Hepatocyte (in vitro differentiated cells): ENCODE measurements at regions not wholly inside any gene's neighbourhood (a gene's known extent, or its start where the extent isn't known, plus 50 kb on each side); places are given as distances from the start of the nearest gene placed in this dataset.
"Not testable (repeated sequence)": the region's sequence is repeated elsewhere in the genome, so short reads cannot be mapped to it uniquely, and the experiment has no call there.

Experiments used
- DNase-seq: peaks from one replicate; pipeline ENCODE4 v3.0.0-alpha.2; 2016; ENCODE audit warnings: low spot score
- H2AFZ ChIP-seq: fragments of 200-600 bp; sonication (generic); 2 replicates; pipeline ENCODE4 v1.6.0; 2016; ENCODE audit warnings: antibody characterized with exemption, mild to moderate bottlenecking
- H3K27ac ChIP-seq: fragments of 200-600 bp; sonication (generic); 2 replicates; pipeline ENCODE4 v1.5.1; 2016; ENCODE audit warnings: mild to moderate bottlenecking
- H3K27me3 ChIP-seq: fragments of 200-600 bp; sonication (generic); 2 replicates; pipeline ENCODE4 v1.6.1; 2016
- H3K36me3 ChIP-seq: fragments of 200-600 bp; sonication (generic); replicated peaks from 2 replicates; pipeline ENCODE4 v1.5.1; 2016; ENCODE audit warnings: low read depth; ENCODE audit not compliant: insufficient read depth
- H3K4me1 ChIP-seq: fragments of 200-600 bp; sonication (generic); 2 replicates; pipeline ENCODE4 v1.5.1; 2016; ENCODE audit warnings: mild to moderate bottlenecking, moderate library complexity; ENCODE audit not compliant: insufficient read depth
- H3K4me2 ChIP-seq: fragments of 200-600 bp; sonication (generic); 2 replicates; pipeline ENCODE4 v1.6.0; 2016
- H3K4me3 ChIP-seq: fragments of 200-600 bp; sonication (generic); 2 replicates; pipeline ENCODE4 v1.5.1; 2016; ENCODE audit warnings: mild to moderate bottlenecking
- H3K79me2 ChIP-seq: fragments of 200-600 bp; sonication (generic); 2 replicates; pipeline ENCODE4 v1.6.0; 2017; ENCODE audit warnings: mild to moderate bottlenecking
- H3K9me2 ChIP-seq: fragments of 200-600 bp; sonication (generic); replicated peaks from 2 replicates; pipeline ENCODE4 v1.6.0; 2017; ENCODE audit warnings: mild to moderate bottlenecking; ENCODE audit not compliant: insufficient read depth
- H3K9me3 ChIP-seq: fragments of 200-600 bp; sonication (generic); 2 replicates; pipeline ENCODE4 v1.5.1; 2016; ENCODE audit warnings: low read depth, mild to moderate bottlenecking
- H4K20me1 ChIP-seq: fragments of 200-600 bp; sonication (generic); 2 replicates; pipeline ENCODE4 v1.6.0; 2016; ENCODE audit warnings: mild to moderate bottlenecking; ENCODE audit not compliant: insufficient read depth, poor library complexity, severe bottlenecking
- CTCF ChIP-seq: fragments of 200-600 bp; sonication (generic); IDR thresholded peaks from 2 replicates; pipeline ENCODE4 v1.5.1; 2016; ENCODE audit warnings: antibody characterized with exemption, mild to moderate bottlenecking; ENCODE audit not compliant: poor library complexity
- EZH2 ChIP-seq: fragments of 200-600 bp; sonication (generic); IDR thresholded peaks from 2 replicates; pipeline ENCODE4 v1.6.1; 2016; ENCODE audit warnings: antibody characterized with exemption, mild to moderate bottlenecking, borderline replicate concordance
- EZH2phosphoT487 ChIP-seq: fragments of 200-600 bp; sonication (generic); IDR thresholded peaks from one replicate; pipeline ENCODE4 v1.6.1; 2018; ENCODE audit warnings: antibody characterized with exemption, mild to moderate bottlenecking, low read depth, moderate library complexity; ENCODE audit not compliant: unreplicated experiment, severe bottlenecking
- WGBS: methylation state at CpG from one replicate; pipeline ENCODE4 v1.1.6; 2016; ENCODE audit warnings: low lambda C conversion rate; ENCODE audit errors: missing lambda C conversion rate; 5-methylcytosine and 5-hydroxymethylcytosine counted together

GRCh38 chr5:17331651-17332050, 114.2 kb downstream of the BASP1 start:
- no peaks in the 10 kb centered on the region for H3K36me3 ChIP-seq
- H3K4me3 ChIP-seq, result no peak overlapping the region
- H3K27ac ChIP-seq, result no peak overlapping the region
- no peaks in the 10 kb centered on the region for H3K27me3 ChIP-seq
- no peaks in the 10 kb centered on the region for H3K9me2 ChIP-seq
- H4K20me1 ChIP-seq, result no peaks in the 10 kb centered on the region
- TF ChIP-seq EZH2phosphoT487 (no peak), EZH2 (no peak), CTCF (no peak)
- no peaks in the 10 kb centered on the region for H3K4me1 ChIP-seq
- no peak overlapping the region for H3K4me2 ChIP-seq
- WGBS, result 96% methylated on average over 4 of the region's 4 CpGs
- no peaks in the 10 kb centered on the region for H3K79me2 ChIP-seq
- DNase-seq, result no peak
- no peak overlapping the region for H2AFZ ChIP-seq
- no peaks in the 10 kb centered on the region for H3K9me3 ChIP-seq

GRCh38 chr5:17333755-17334154, 116.3 kb downstream of the BASP1 start:
- TF ChIP-seq EZH2 (no peak), CTCF (no peak), EZH2phosphoT487 (no peak)
- no peaks in the 10 kb centered on the region for H3K27me3 ChIP-seq
- H3K9me2 ChIP-seq, result no peaks in the 10 kb centered on the region
- WGBS, result 94% methylated on average over 3 of the region's 3 CpGs
- no peak overlapping the region for H3K27ac ChIP-seq
- no peaks in the 10 kb centered on the region for H3K79me2 ChIP-seq
- no peaks in the 10 kb centered on the region for H3K4me1 ChIP-seq
- no peaks in the 10 kb centered on the region for H4K20me1 ChIP-seq
- no peak overlapping the region for H3K4me2 ChIP-seq
- no peak overlapping the region for H2AFZ ChIP-seq
- DNase-seq, result no peak
- H3K4me3 ChIP-seq, result no peak overlapping the region
- H3K36me3 ChIP-seq, result no peaks in the 10 kb centered on the region
- no peaks in the 10 kb centered on the region for H3K9me3 ChIP-seq

- Histone ChIP-seq H3K4me1 (peaks cover 6% of the 10 kb centered on the region), H2AFZ (no peak overlapping the region), H3K27ac (no peak overlapping the region), H3K79me2 (no peaks in the 10 kb centered on the region), H4K20me1 (no peaks in the 10 kb centered on the region), H3K27me3 (no peaks in the 10 kb centered on the region), H3K9me3 (no peaks in the 10 kb centered on the region), H3K4me3 (no peak overlapping the region), H3K9me2 (no peaks in the 10 kb centered on the region), H3K4me2 (no peak overlapping the region), H3K36me3 (no peaks in the 10 kb centered on the region)
- DNase-seq, result no peak
- no peak for TF ChIP-seq EZH2phosphoT487
- WGBS, result 30% methylated on average over 1 of the region's 1 CpG
These were observed 118.6 kb downstream of the BASP1 start for GRCh38 chr5:17336054-17336453.

- not testable (repeated sequence) for H3K27ac ChIP-seq, H2AFZ ChIP-seq, H3K4me3 ChIP-seq, DNase-seq, H3K36me3 ChIP-seq, H3K9me3 ChIP-seq, H3K79me2 ChIP-seq, H3K27me3 ChIP-seq, H3K4me1 ChIP-seq, H3K4me2 ChIP-seq, H4K20me1 ChIP-seq, H3K9me2 ChIP-seq
- WGBS, result 87% methylated on average over 3 of the region's 3 CpGs
These were observed 119.3 kb downstream of the BASP1 start for GRCh38 chr5:17336723-17337122.

- Histone ChIP-seq H3K79me2 (no peaks in the 10 kb centered on the region), H3K36me3 (no peaks in the 10 kb centered on the region), H3K4me2 (no peak overlapping the region), H3K4me3 (no peak overlapping the region), H3K9me3 (no peaks in the 10 kb centered on the region), H2AFZ (no peak overlapping the region), H3K27me3 (no peaks in the 10 kb centered on the region), H3K9me2 (no peaks in the 10 kb centered on the region), H3K4me1 (peaks cover 14% of the 10 kb centered on the region), H4K20me1 (no peaks in the 10 kb centered on the region), H3K27ac (no peak overlapping the region)
- TF ChIP-seq EZH2, result no peak
- no peak for TF ChIP-seq CTCF
- no peak for TF ChIP-seq EZH2phosphoT487
- 94% methylated on average over 1 of the region's 1 CpG for WGBS
- no peak for DNase-seq
These were observed 122.4 kb downstream of the BASP1 start for GRCh38 chr5:17339841-17340240.
